ENCODE measurements at regions not wholly inside any gene's neighbourhood (a gene's known extent, or its start where the extent isn't known, plus 50 kb on each side); places are given as distances from the start of the nearest gene placed in this dataset.

DNA sequence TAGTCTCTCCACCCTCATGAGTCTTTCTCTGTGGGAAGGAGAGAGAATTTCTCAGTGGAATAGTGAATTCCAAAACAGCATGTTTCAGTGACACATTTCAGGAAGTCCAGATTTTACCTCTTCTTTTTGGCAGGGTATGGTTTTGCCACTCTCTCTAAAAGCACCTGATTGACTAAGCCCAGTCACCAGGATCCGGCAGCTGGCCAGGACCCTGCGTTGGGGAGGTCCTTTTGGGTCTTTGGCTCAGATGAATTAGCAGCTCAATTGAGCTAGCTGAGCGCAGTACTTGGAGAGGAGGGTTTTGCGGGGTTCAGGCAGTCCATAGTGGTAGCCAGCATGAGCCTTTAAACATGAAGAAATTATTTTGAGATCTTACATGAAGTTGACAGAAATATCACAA is 548.2 kb downstream of the PDCD6IP start:
- no peak overlapping the region for H3K4me3 ChIP-seq
- no peaks in the 10 kb centered on the region for H3K9me3 ChIP-seq
- DNase-seq (peak in 1 of 4 donors; percentile 31), ATAC-seq (no peak)
- H3K36me3 ChIP-seq: no peaks in the 10 kb centered on the region
- TF ChIP-seq, protein P1, sequence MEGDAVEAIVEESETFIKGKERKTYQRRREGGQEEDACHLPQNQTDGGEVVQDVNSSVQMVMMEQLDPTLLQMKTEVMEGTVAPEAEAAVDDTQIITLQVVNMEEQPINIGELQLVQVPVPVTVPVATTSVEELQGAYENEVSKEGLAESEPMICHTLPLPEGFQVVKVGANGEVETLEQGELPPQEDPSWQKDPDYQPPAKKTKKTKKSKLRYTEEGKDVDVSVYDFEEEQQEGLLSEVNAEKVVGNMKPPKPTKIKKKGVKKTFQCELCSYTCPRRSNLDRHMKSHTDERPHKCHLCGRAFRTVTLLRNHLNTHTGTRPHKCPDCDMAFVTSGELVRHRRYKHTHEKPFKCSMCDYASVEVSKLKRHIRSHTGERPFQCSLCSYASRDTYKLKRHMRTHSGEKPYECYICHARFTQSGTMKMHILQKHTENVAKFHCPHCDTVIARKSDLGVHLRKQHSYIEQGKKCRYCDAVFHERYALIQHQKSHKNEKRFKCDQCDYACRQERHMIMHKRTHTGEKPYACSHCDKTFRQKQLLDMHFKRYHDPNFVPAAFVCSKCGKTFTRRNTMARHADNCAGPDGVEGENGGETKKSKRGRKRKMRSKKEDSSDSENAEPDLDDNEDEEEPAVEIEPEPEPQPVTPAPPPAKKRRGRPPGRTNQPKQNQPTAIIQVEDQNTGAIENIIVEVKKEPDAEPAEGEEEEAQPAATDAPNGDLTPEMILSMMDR (IDR thresholded peaks at IDR 0.05): no peak
- H3K27ac ChIP-seq: no peak overlapping the region
- no peaks in the 10 kb centered on the region for H3K27me3 ChIP-seq
- H3K4me1 ChIP-seq: no peaks in the 10 kb centered on the region
- intact Hi-C loops (cut with DNase I): no loop called here

DNA sequence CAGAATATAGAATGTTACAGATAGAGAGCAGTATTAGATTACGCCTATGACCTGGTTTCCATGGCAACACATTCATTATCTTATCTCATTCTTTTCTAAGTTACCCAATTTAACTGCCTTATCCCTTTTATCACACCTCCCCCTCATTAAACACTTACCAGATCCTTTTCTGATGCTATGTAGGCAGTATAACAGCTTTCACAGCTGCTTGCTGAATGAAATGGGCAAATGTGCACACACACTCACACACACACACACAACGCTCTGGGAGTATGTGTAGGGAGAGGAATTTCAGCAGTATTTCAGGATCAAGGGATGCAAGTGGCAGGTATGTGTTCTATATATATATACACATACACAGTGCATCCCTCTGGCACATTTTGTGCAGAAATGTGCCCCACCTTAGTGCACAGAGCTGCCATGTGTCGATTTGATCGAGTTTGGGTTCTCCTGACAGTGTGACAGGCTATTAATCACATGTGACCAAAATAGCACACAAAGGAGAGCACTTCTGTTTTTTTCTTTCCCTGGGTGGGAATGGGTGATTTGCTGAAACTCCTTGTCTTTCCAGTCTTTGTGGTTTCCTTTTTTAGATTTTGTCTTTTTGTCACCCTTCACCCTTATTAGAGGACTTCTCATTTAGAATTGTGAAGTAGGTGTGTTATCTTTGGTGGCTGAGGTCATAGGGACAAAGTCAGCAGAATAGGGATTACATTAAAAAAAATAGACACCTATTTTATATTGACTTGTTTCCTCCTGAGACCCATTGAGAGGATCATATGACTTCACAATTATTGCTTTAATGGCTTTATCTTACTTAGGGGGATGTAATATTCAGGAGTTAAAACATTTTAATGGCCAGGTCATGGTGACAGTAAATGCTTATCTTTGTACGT is 553.7 kb downstream of the PDCD6IP start:
- TF ChIP-seq, protein P1 (IDR thresholded peaks at IDR 0.05): no peak
- Histone ChIP-seq H3K4me1 (no peaks in the 10 kb centered on the region), H3K4me3 (no peak overlapping the region), H3K27ac (no peak overlapping the region), H3K36me3 (no peaks in the 10 kb centered on the region), H3K27me3 (no peaks in the 10 kb centered on the region), H3K9me3 (no peaks in the 10 kb centered on the region)
- no peak for ATAC-seq
- no peak for DNase-seq
- intact Hi-C loops (cut with DNase I): no loop called here

DNA sequence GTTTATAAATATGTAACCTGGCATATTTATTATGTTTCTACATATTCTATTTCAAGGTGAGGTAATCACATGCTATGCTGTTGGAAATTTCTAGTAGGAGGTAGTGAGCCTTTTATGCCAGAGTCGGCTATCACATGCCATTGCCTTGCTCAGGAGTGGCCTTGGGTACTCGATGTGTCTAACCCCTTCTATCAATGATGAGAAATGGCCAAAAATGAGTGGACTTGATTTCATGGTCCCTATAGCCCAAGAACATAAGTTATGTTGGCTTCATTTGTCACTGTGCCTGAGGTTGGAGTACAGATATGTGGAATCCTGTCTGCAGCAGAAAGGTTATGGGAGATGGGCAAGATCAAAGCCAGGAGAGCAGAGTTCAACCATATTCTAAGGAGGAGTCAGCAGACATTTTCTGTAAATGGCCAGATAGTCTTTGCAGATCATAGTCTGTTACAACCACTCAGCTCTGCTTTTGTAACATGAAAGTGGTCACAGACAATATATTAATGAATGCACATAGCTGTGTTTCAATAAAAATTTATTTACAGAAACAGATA is 554.4 kb downstream of the PDCD6IP start:
- intact Hi-C loops (cut with DNase I): no loop called here
- Histone ChIP-seq H3K4me1 (no peaks in the 10 kb centered on the region), H3K9me3 (no peaks in the 10 kb centered on the region), H3K27ac (no peak overlapping the region), H3K4me3 (no peak overlapping the region), H3K36me3 (no peaks in the 10 kb centered on the region), H3K27me3 (no peaks in the 10 kb centered on the region)
- DNase-seq: no peak
- no peak for ATAC-seq
- TF ChIP-seq, protein P1 (IDR thresholded peaks at IDR 0.05): no peak

DNA sequence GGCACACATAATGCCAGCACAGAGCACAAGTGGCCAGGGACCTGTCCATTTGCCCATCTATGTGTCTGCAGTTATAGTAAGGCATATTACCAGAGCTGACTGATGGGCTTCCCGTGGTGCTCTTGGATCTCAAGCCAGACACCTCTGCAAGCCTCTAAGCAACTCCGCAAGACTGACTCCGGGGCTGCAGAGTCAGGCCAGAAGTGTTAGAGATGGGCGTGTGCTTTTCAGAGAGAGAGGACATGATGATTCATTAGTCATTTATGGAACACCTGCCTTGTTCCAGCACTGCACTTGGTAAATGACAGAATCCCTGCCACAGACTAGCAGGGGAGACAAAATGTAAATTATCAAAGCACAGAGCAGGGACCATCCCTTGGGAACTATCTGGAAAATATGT is 559.0 kb downstream of the PDCD6IP start:
- H3K27ac ChIP-seq: no peak overlapping the region
- intact Hi-C loops (cut with DNase I): no loop called here

DNA sequence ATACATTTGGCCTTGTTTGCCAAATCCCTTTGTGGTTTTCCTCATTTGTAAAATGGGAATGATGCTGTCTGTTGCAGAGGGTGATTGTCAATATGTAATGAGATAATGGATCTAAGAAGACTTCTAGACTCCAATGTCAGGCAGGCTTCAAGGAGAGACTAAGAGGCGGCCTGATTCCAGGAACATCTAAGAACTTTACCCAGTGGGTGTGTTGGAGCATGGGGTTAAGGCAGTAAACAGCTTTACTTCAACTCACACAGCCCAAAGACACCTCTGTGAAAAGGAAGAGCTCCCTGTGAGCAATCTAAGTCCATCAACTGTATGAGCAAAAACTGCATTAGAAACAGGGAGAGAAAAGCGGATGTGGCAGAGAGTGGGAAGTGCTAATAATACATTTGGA is 560.6 kb downstream of the PDCD6IP start:
- no peaks in the 10 kb centered on the region for H3K36me3 ChIP-seq
- ATAC-seq (no peak), DNase-seq (no peak)
- H3K9me3 ChIP-seq: no peaks in the 10 kb centered on the region
- intact Hi-C loops (cut with DNase I): no loop called here
- TF ChIP-seq, protein P1 (IDR thresholded peaks at IDR 0.05): no peak
- H3K27me3 ChIP-seq: no peaks in the 10 kb centered on the region
- no peak overlapping the region for H3K27ac ChIP-seq
- no peaks in the 10 kb centered on the region for H3K4me1 ChIP-seq
- no peak overlapping the region for H3K4me3 ChIP-seq

More for the DNA sequence above, 559.0 kb downstream of the PDCD6IP start:
- Histone ChIP-seq H3K9me3 (no peaks in the 10 kb centered on the region), H3K4me1 (no peaks in the 10 kb centered on the region), H3K4me3 (no peak overlapping the region), H3K27me3 (no peaks in the 10 kb centered on the region), H3K36me3 (no peaks in the 10 kb centered on the region)
- no peak for ATAC-seq
- DNase-seq: no peak
- TF ChIP-seq, protein P1 (IDR thresholded peaks at IDR 0.05): no peak

All from left lung (tissue), 4 donors.